ENCODE measurements at regions not wholly inside any gene's neighbourhood (a gene's known extent, or its start where the extent isn't known, plus 50 kb on each side); places are given as distances from the start of the nearest gene placed in this dataset.

DNA sequence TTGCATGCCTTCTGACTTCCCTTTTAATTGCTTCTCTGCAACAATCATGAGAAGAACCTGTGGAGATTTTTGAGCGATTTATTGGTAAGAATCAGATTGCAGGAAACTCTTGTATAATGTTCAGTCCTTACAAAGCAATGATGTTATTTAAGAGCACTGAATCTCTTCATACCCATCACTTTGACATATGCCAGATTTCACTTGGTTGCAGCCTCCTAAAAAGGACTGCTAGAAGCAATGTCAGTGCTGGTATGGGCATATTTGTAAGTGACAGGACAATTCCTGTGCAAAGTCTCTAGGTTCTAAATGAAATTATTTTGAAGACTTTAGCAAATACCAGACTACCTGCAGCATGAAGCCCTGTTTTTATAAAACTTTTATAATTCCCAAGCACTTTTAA lies 2272.7 kb upstream of the WWC1 start:
- Histone ChIP-seq H3K4me3 (ENCODE audit: severe bottlenecking) (no peak overlapping the region), H3K27me3 (ENCODE audit: insufficient read depth, poor library complexity, severe bottlenecking) (no peaks in the 10 kb centered on the region), H3K9me3 (ENCODE audit: severe bottlenecking) (no peaks in the 10 kb centered on the region), H3K27ac (ENCODE audit: poor library complexity, severe bottlenecking) (no peak overlapping the region), H3K4me1 (ENCODE audit: insufficient read depth, poor library complexity, severe bottlenecking) (no peaks in the 10 kb centered on the region), H3K36me3 (ENCODE audit: low read depth) (no peaks in the 10 kb centered on the region)
- ATAC-seq (ENCODE audit: low read depth), result no peak
- no peak for DNase-seq (ENCODE audit: low spot score)
- TF ChIP-seq, protein P1, sequence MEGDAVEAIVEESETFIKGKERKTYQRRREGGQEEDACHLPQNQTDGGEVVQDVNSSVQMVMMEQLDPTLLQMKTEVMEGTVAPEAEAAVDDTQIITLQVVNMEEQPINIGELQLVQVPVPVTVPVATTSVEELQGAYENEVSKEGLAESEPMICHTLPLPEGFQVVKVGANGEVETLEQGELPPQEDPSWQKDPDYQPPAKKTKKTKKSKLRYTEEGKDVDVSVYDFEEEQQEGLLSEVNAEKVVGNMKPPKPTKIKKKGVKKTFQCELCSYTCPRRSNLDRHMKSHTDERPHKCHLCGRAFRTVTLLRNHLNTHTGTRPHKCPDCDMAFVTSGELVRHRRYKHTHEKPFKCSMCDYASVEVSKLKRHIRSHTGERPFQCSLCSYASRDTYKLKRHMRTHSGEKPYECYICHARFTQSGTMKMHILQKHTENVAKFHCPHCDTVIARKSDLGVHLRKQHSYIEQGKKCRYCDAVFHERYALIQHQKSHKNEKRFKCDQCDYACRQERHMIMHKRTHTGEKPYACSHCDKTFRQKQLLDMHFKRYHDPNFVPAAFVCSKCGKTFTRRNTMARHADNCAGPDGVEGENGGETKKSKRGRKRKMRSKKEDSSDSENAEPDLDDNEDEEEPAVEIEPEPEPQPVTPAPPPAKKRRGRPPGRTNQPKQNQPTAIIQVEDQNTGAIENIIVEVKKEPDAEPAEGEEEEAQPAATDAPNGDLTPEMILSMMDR (IDR thresholded peaks at IDR 0.05; ENCODE audit: poor library complexity, severe bottlenecking), result no peak

DNA sequence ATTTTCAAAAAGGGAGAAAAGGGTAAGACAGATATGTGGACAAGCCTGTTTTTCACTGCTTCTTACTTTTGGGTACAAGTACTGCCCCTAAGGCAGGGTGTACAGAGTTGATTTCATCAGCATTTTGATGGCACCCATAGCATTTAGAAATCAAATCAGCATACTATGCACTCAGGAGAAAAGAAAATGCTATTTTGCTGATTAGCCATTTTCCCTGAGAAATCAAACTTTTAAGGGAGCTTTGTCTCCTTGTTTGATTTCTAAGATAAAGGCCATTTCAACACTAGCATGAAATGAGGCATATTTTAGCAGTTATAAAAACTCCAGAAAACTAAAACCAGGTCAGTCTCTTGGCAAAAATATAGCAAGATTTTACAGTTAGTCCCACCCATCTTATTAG lies 2269.4 kb upstream of the WWC1 start:
- no peaks in the 10 kb centered on the region for H3K36me3 ChIP-seq (ENCODE audit: low read depth)
- TF ChIP-seq, protein P1 (IDR thresholded peaks at IDR 0.05; ENCODE audit: poor library complexity, severe bottlenecking), result no peak
- ATAC-seq (ENCODE audit: low read depth), result no peak

DNA sequence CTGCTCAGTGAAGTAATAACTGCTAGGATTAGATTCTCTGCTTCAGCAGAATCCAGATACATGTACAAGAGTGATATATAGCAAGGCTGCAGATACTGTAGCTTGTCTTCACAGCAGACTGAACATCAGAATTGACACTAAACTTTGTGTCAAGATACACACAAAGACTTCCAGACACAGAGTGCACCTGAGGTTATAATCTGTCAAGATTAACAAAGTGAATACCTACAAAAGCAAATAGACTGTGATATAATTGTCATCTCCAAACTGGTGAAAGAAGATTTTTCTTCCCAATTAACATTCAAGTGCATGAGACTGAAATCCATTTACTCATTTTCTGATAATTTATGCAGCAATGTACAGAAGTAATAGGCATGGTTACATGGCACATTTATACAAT lies 2266.5 kb upstream of the WWC1 start:
- H3K27me3 ChIP-seq (ENCODE audit: insufficient read depth, poor library complexity, severe bottlenecking), result no peaks in the 10 kb centered on the region
- TF ChIP-seq, protein P1 (IDR thresholded peaks at IDR 0.05; ENCODE audit: poor library complexity, severe bottlenecking), result no peak
- no peaks in the 10 kb centered on the region for H3K36me3 ChIP-seq (ENCODE audit: low read depth)
- no peak overlapping the region for H3K27ac ChIP-seq (ENCODE audit: poor library complexity, severe bottlenecking)
- DNase-seq (ENCODE audit: low spot score), result no peak
- no peak overlapping the region for H3K4me3 ChIP-seq (ENCODE audit: severe bottlenecking)
- no peak for ATAC-seq (ENCODE audit: low read depth)
- no peaks in the 10 kb centered on the region for H3K9me3 ChIP-seq (ENCODE audit: severe bottlenecking)
- H3K4me1 ChIP-seq (ENCODE audit: insufficient read depth, poor library complexity, severe bottlenecking), result no peaks in the 10 kb centered on the region

More for the DNA sequence above, 2269.4 kb upstream of the WWC1 start:
- Histone ChIP-seq H3K4me3 (ENCODE audit: severe bottlenecking) (no peak overlapping the region), H3K27me3 (ENCODE audit: insufficient read depth, poor library complexity, severe bottlenecking) (no peaks in the 10 kb centered on the region), H3K9me3 (ENCODE audit: severe bottlenecking) (no peaks in the 10 kb centered on the region), H3K27ac (ENCODE audit: poor library complexity, severe bottlenecking) (no peak overlapping the region), H3K4me1 (ENCODE audit: insufficient read depth, poor library complexity, severe bottlenecking) (no peaks in the 10 kb centered on the region)
- DNase-seq (ENCODE audit: low spot score), result no peak

DNA sequence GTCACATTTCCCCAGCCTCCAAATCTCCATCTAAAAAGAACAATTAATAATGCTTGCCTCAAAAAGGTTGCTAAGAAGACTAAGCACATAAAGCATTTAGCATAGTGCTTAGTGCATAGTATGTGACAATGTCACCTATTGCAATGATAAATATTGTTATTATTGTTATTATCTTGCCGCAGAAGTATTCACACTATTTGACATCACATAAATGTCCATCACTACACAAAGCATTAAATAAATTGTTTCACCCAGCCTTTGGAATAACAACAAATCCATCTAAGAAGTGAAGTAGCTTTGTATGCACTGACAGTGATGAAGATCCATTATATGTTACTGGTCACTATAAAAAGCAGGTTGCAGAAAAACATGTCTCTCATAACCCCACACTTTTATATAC lies 2263.9 kb upstream of the WWC1 start:
- Histone ChIP-seq H3K9me3 (ENCODE audit: severe bottlenecking) (no peaks in the 10 kb centered on the region), H3K4me1 (ENCODE audit: insufficient read depth, poor library complexity, severe bottlenecking) (no peaks in the 10 kb centered on the region), H3K4me3 (ENCODE audit: severe bottlenecking) (no peak overlapping the region), H3K27ac (ENCODE audit: poor library complexity, severe bottlenecking) (no peak overlapping the region), H3K27me3 (ENCODE audit: insufficient read depth, poor library complexity, severe bottlenecking) (no peaks in the 10 kb centered on the region), H3K36me3 (ENCODE audit: low read depth) (no peaks in the 10 kb centered on the region)
- TF ChIP-seq, protein P1 (IDR thresholded peaks at IDR 0.05; ENCODE audit: poor library complexity, severe bottlenecking), result no peak
- ATAC-seq (ENCODE audit: low read depth) (no peak), DNase-seq (ENCODE audit: low spot score) (no peak)

DNA sequence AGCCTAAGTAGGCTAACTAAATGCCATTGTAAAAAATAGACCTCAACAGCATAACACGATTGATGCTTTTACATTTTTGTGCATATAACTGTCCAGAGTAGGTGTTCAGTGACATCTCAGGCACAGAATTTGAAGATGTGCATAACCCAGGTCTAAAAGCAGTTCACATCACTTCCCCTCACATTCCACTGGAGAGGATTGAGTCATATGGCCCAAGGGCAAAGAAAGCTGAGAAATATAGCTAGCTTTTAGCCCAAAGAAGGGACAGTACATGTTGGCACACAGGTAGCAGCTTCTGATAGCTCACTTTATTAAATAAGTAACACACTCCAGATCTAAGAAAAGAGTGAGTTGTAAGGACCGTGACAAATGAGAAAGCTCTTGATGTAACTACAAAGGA lies 2259.5 kb upstream of the WWC1 start:
- TF ChIP-seq, protein P1 (IDR thresholded peaks at IDR 0.05; ENCODE audit: poor library complexity, severe bottlenecking), result no peak
- peak; percentile 78 for ATAC-seq (ENCODE audit: low read depth)

More for the DNA sequence above, 2259.5 kb upstream of the WWC1 start:
- Histone ChIP-seq H3K27me3 (ENCODE audit: insufficient read depth, poor library complexity, severe bottlenecking) (no peaks in the 10 kb centered on the region), H3K9me3 (ENCODE audit: severe bottlenecking) (peaks cover 3% of the 10 kb centered on the region), H3K27ac (ENCODE audit: poor library complexity, severe bottlenecking) (peak overlapping the region; percentile 29), H3K4me3 (ENCODE audit: severe bottlenecking) (no peak overlapping the region), H3K36me3 (ENCODE audit: low read depth) (no peaks in the 10 kb centered on the region), H3K4me1 (ENCODE audit: insufficient read depth, poor library complexity, severe bottlenecking) (no peaks in the 10 kb centered on the region)
- no peak for DNase-seq (ENCODE audit: low spot score)
